HG03558 (cell line): ENCODE measurements at regions not wholly inside any gene's neighbourhood (a gene's known extent, or its start where the extent isn't known, plus 50 kb on each side); places are given as distances from the start of the nearest gene placed in this dataset.

Experiments
- ATAC-seq: cut with Tn5 transposase; IDR thresholded peaks from one replicate; pipeline ENCODE4 v1.9.1; 2021; ENCODE audit warnings: moderate number of reproducible peaks; ENCODE audit not compliant: unreplicated experiment; ENCODE audit errors: extremely low read depth

DNA sequence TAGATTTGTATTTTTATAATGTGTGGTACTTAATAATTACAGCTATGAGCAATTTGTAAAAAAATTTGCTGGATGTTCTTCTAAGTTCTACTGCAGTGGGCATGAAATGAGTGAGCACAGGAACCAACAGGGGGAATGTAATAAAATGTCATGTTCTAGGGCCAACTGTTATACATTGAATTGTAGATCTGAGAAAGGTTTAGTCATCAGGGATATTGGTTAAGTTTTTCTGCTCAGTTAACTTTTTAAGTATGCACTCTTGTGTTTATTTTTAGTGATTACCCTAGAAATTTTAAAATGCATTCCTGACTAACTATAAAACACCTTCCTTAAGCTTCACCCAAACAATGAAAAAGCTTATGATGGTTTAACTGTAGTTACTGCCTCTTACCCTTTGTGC lies 101.8 kb downstream of the CAND1 start:
- no peak for ATAC-seq

- ATAC-seq, result no peak
Measured at GRCh38 chr12:67377021-67377420, 107.9 kb downstream of the CAND1 start.

DNA sequence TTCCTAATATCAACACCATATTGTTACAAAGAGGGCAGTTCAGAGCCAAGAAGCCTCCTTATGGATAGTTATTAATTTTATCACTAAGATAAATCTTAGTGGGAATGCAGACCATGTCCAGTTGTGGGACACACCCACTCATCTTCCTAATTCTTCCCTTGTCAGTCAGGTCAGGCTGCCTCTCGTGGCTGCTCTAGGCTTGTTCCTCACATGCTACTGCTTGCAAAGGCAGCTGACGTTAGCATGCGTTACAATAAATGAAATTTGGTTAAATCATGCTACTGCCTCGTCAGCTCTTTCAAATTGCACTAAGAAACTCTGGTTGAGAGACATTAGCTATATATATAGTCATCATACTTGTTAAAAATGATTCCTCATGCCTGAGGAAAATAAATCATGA lies 108.4 kb downstream of the CAND1 start:
- ATAC-seq, result no peak

- no peak for ATAC-seq
Measured at GRCh38 chr12:67382241-67382871, 113.2 kb downstream of the CAND1 start.

GRCh38 chr12:67386869-67387565 lies 117.9 kb downstream of the CAND1 start:
- no peak for ATAC-seq

DNA sequence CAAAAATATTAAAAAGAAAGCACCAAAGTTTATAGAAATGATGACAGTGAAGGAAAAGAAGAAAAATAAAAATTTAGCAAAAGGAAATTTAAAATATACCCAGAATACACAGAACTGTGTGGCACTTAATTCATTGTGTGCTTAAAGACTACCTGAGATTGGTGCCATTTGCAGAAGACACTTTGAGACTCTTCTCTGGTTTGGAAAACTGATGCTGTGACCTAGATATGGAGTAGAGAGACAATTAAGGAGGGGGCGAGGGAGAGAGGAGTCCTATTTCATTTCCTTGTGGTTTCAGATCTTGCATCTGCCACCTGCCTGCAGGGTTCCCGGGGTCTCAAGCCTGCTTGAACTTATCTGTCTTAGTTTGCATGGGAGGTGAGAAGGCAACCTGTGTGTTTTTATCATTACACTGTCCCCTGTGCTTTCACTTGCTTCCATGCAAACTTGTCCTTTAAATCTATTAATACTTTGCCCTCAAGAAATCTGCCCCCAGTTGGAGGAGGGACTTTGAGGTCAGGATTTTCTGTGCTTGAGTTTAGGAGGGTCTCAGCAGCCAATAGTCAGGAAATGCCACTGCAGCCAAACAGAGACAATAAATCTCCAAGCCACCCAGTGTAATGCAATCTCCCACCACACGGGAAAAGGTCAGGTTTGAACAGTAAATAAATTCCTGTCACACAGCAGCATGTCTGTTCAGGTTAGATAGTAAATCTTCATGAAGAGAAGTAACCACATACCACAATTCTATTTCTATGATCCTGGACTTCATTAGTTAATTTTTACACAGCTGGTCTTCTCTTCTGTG lies 119.4 kb downstream of the CAND1 start:
- no peak for ATAC-seq

DNA sequence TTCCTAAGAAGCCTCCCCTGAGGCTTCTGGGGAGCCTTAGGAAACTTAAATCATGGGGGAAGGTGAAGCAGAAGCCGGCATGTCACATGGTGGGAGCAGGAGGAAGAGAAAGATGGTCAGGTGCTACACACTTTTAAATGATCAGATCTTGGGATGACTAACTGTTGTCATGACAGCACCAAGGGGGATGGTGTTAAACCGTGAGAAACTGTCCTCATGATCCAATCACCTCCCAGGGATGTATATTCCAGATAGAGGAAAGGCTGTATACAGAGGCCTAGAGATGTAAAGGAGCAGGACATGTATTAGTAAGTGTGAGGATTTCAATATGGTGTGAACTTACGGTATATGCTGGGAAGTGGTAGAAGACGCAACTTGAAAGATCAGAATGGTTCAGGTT lies 121.1 kb downstream of the CAND1 start:
- no peak for ATAC-seq

DNA sequence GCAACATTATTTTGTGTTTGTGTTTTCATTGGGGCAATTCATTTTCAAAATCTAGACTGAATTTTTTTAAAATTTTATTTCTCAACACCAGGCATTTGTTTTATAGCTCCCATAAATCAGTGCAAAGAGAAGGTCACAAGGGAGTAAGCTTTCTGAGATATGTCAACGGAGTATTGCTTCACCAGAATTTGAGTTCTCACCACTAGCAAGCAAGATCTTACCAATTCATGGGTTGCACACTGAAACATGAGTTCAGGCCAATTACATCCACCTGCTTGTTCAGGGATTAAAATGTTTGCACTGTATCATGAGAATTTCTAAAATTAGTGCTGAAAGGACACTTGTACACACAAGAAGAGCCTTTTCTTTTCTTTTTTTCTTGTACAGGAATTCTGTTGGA lies 121.9 kb downstream of the CAND1 start:
- ATAC-seq, result no peak

DNA sequence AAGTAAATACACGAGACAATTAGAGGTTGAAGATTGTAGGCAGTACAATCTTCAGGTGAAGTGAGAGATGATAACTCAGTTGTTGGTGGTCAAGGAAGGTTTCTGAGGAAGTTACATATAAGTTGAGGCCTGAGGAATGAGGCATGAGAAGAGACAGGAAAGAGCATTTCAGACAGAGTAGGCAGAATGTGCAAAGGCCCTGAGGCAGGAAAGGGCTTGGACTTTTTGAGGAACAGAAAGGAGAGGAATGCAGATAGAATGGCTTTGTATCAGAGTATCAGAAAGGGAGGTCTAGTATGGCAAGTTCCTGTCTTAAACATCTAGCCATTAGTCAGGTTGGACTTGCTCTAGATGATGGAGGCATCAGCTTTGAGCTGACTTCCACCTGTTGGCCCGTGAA lies 122.5 kb downstream of the CAND1 start:
- no peak for ATAC-seq

DNA sequence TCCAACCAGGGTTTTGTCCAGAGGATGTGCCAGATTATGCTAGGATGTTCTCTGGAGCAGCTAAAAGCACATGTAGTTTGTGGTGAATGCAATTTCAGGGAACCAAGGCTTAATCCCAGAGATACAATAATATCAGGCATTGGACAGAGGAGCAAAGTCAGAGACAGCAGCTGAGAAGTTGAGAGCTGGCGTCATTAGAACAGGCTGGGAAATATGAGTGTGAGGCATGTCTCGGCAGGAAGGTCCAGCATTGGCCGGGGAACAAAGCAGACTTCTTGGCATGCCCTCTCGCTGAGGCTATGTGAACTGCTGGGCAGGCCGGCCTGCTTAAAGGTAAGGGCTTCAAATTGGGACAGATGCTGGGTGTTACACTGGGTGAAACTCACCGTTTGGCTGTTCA lies 125.4 kb downstream of the CAND1 start:
- ATAC-seq, result no peak

DNA sequence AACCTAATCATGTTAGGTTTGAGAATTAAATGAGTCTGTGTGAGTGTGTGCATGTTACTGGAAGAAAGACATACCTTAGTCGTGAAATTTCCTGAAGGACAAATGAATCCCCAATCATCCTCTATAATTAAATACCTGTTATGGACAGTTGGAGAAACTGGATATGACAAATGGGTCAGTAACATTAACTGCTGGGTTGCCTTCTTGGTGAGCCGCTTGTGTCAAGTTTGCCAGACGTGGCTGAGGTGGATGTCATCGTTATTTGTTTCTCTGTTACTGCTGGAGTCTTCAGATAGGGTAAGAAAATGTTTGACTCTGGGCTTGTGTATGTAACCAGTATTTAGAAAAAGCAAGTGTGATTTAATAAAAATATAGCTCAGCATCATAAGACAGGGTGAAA lies 131.6 kb downstream of the CAND1 start:
- no peak for ATAC-seq

DNA sequence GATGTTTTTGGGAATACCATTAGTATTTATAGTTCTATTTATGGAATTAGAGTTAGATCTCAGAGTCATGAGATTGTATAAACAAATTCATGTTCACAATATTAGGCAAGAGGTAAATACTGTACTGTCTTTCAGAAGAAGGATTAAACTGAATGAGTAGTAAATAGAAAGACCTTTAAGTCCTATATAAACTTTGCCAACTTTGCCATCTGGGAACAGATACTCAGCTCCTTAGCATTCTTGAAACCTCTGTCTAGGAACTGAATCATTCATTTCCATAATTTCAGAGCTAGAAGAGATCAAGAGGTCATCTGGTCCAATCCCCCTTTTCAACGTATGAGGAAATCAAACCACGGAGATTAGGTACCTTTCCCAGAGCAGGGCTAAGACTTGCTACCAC lies 141.1 kb downstream of the CAND1 start:
- no peak for ATAC-seq

DNA sequence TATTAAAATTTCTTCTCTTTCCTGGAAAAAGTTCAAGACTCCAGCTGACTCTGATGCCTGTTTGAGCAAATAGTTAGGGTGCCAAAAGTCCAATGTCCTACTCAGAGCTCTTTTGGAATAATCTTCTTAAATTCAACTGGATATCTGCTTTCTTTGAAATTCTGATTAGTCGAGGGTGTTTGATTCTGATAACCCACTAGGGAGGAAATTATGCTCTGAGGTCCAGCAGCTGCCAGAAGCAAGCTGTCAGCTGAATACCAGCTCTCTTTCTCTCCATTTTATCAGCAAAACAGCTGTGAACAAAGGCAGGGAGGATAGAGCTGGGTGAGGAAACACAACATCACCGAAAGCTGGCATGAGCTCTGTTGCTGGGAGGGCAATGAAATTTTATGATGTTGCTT lies 141.5 kb downstream of the CAND1 start:
- no peak for ATAC-seq

DNA sequence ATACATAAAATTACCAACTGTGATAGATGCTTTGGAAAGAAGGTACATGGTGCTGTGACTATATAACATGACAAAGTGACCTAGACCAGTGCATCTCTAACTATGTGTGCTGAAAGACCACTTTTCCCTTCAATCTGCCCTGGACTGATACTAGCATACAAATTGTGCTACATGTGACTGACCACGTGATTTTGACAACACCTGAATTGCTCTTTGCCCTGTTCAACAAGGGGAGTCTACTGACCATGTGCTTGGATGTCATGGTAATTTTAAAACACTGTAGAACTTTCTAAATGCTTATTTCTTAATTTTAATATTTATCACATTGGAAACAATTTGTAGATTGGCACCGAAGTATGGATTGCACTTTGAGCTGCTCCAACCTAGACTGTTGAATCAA lies 142.4 kb downstream of the CAND1 start:
- no peak for ATAC-seq

DNA sequence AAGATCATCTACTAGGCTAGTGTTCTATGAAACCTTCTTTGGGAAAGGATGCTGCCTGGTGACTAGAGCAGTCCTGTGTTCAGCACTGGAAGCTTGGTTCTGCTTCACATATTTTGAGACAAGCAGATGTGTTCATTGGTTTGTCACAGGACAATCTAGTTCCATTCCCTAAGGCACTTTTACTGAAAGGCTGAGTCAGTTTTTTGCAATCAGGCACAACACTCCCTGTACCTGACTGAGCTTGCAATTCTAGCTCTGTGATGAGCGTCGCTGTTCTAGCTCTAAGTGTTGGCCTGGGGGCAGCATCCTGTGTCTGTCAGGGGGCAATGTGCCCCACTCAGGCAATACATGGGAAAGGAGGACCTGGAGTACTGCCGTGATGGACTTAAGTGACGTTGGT lies 144.4 kb downstream of the CAND1 start:
- ATAC-seq, result no peak

DNA sequence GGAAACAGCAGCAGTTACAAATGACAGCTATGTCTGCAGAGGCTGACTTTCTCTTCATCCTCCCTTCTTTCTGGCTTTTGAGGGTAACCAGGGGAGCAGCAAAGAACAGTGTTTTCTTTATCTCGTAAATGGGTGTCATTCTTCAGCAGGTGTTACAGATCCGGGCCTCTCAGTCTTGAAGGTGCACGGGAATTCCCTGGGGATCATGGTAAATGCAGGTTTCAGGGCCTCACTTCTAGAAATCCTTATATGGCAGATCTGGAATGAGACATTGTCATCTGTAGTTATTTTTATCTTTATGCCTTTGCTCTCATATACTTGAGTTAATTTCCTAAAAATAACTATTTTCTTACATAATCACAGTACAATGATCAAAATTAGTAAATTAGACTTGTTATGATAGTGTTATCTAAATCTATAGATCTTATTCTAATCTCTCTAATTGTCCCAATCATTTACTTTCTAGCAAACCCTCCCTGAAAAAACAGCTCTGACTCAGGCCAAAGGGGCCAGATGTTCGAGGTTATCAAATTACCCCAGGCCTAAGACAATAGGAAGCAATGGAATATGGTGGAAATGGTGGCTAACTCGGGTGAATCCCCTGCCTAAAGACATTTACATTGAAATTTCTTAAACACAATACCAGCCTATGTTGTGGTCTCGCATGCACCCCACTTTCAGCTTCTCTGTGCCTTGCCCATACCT lies 145.0 kb downstream of the CAND1 start:
- ATAC-seq, result no peak

DNA sequence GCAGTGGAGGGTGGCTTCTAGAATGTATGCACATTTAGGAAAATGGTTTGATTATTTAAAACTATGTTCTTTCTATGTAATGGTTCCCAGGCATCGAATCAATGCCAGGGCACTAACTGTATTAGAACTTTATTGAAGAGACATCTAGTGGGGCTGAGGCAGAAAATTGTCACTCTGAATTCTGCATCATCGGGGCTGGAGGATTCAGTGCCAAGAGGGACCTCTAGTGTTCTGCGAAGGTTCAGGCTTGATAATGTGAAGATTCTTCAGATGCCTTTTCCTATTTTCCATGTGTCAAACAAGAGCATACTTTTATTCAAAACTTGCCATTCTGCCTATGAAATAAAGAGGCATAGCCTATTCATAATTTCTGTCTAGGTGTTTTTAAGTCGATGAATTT lies 146.3 kb downstream of the CAND1 start:
- no peak for ATAC-seq

DNA sequence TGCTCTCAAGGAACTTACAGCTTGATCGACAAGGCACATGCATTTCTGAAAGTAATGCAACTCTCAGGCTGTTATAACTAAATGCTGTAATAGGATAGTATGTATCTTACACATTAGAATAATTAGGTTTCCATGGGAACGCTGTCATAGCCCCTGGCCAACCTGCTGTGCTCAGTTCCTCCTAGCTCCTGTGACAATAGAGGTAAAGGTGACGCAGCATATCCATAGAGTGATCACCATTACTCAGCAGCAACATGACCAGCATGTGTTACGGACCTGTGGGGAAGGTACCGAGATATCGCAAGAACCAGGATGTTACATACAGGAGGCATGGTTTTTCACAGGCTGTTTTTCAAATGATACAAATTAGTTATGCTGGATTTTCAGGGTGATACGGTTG lies 150.7 kb downstream of the CAND1 start:
- ATAC-seq, result no peak

DNA sequence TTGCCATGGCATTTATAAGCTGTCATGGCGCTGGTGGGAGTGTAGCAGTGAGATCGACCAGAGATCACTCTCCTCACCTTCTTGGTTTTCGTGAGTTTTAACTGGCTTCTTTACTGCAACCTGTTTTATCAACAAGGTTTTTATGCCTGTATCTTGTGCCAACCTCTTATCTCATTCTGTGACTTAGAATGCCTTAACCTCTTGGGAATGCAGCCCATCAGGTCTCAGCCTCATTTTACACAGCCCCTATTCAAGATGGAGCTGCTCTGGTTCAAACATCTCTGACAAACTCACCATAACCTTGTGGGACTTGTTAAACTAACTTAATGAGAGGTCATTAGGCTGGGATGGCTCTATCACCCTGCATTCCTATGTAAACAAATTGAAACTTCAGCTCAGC lies 151.3 kb downstream of the CAND1 start:
- no peak for ATAC-seq

DNA sequence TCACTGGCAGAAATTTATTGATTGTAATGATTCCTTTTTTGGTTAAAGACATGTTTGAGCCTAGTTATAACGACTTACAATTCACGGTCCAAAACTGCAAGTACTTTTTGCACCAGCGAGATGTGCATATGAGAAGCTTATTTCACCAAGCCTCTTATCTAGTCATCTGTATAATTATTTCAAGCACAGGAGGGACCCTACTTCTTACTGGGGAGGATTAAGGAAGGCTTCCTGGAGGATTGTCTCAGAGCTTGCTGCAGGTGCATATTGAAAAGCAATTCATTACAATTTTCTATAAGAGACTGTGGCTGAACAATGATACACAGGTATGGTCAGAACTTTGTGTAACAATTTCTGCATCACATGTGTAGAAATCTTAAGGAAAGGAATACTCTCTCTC lies 152.9 kb downstream of the CAND1 start:
- ATAC-seq, result no peak

- ATAC-seq, result no peak
Measured at GRCh38 chr12:67424784-67425183, 155.6 kb downstream of the CAND1 start.
